K562 (cell line): ENCODE measurements at regions not wholly inside any gene's neighbourhood (a gene's known extent, or its start where the extent isn't known, plus 50 kb on each side); places are given as distances from the start of the nearest gene placed in this dataset.

Experiments
- ATAC-seq: fragments of 200-7000 bp; cut with Tn5 transposase; 3 replicates; pipeline ENCODE4 v1.9.1; 2020; ENCODE audit warnings: moderate library complexity
- BruUV-seq: library from RNA; stranded (reverse); fragments of 400-500 nt; replicated peaks from 2 replicates; lab custom pipeline; 2021; lab: Mats Ljungman, UMichigan
- CTCF ChIA-PET: fragments of 300-600 bp; formaldehyde crosslinking; extraction: SDS; loops from one replicate; lab custom pipeline; 2021; ENCODE audit warnings: low intra/inter-chr PET ratio; lab: Yijun Ruan, JAX
- POLR2A ChIA-PET: fragments of 300-600, 350-650 bp; sonication (Branson Sonifier 250); formaldehyde crosslinking; extraction: SDS; loops from one replicate; lab custom pipeline; 2021; ENCODE audit warnings: antibody characterized with exemption, inconsistent platforms; lab: Yijun Ruan, JAX
- DNase-seq, 4 experiments: peaks; one replicate each; pipeline versions ENCODE4 v3.0.0 to v3.0.0-alpha.2; 2011 to 2018; ENCODE audit warnings: low spot score in 3 of 4, mixed read lengths in 3 of 4; ENCODE audit errors: extremely low read depth in 1 of 4
- FAIRE-seq: peaks from 2 replicates; lab custom pipeline; 2011; peaks lifted over from hg19 to GRCh38; lab: Jason Lieb, UNC
- H2AFZ ChIP-seq: 2 replicates; pipeline ENCODE4 v1.6.0; 2011; ENCODE audit warnings: low read depth, low read length, control low read depth, inconsistent platforms
- H3K27ac ChIP-seq: fragments of 200-600 bp; 3 replicates; pipeline ENCODE4 v1.8.0; 2011; ENCODE audit warnings: low read depth, mild to moderate bottlenecking, control low read depth, inconsistent platforms, low read length, moderate library complexity, mixed read lengths; ENCODE audit errors: extremely low read depth
- H3K27me3 ChIP-seq, 2 experiments: fragments of 300-600 bp in 1 of 2; 2 replicates in 1 of 2; 3 replicates in 1 of 2; pipeline versions ENCODE4 v1.6.0 to v1.8.0; 2011; ENCODE audit warnings: inconsistent platforms in 2 of 2, low read length in 2 of 2, mild to moderate bottlenecking in 1 of 2, mixed read lengths in 1 of 2, moderate library complexity in 1 of 2; ENCODE audit not compliant: control insufficient read depth in 2 of 2, insufficient read depth in 2 of 2
- H3K36me3 ChIP-seq: fragments of 300-600 bp; 3 replicates; pipeline ENCODE4 v1.8.0; 2011; ENCODE audit warnings: mild to moderate bottlenecking, low read length, inconsistent platforms; ENCODE audit not compliant: control insufficient read depth, insufficient read depth
- H3K4me1 ChIP-seq, 2 experiments: fragments of 200-600 bp in 1 of 2; replicated peaks in 1 of 2; 2 replicates in 1 of 2; 3 replicates in 1 of 2; pipeline versions ENCODE4 v1.5.1 to v1.8.0; 2011; ENCODE audit warnings: inconsistent platforms in 2 of 2, low read length in 2 of 2, mild to moderate bottlenecking in 1 of 2, mixed read lengths in 1 of 2, moderate library complexity in 1 of 2; ENCODE audit not compliant: control insufficient read depth in 2 of 2, insufficient read depth in 2 of 2
- H3K4me2 ChIP-seq: 2 replicates; pipeline ENCODE4 v1.6.1; 2011; ENCODE audit warnings: low read length, control low read depth, inconsistent platforms, mixed read lengths; ENCODE audit not compliant: insufficient read depth
- H3K4me3 ChIP-seq: fragments of 200-600 bp; sonication (generic), shearing (Covaris generic); 2 replicates; pipeline ENCODE4 v1.5.1; 2016; ENCODE audit warnings: control low read depth, inconsistent platforms
- H3K79me2 ChIP-seq: fragments of 200-600 bp; 3 replicates; pipeline ENCODE4 v1.8.0; 2011; ENCODE audit warnings: low read length, inconsistent platforms; ENCODE audit not compliant: control insufficient read depth, insufficient read depth
- H3K9ac ChIP-seq, 2 experiments: 2 replicates each; pipeline versions ENCODE4 v1.6.0 to v1.6.1; 2011; ENCODE audit warnings: low read depth in 2 of 2, low read length in 2 of 2, control low read depth in 1 of 2, inconsistent platforms in 1 of 2, mild to moderate bottlenecking in 1 of 2, mixed read lengths in 1 of 2; ENCODE audit not compliant: insufficient read depth in 1 of 2
- H3K9me1 ChIP-seq: one replicate; pipeline ENCODE4 v1.6.0; 2011; ENCODE audit warnings: inconsistent platforms, mild to moderate bottlenecking, low read length, moderate library complexity; ENCODE audit not compliant: control insufficient read depth, insufficient read depth
- H3K9me3 ChIP-seq: replicated peaks from 2 replicates; pipeline ENCODE4 v1.5.1; 2011; ENCODE audit warnings: low read depth, low read length, inconsistent platforms; ENCODE audit not compliant: control insufficient read depth, insufficient read depth
- H4K20me1 ChIP-seq: replicated peaks from 2 replicates; pipeline ENCODE4 v1.6.1; 2011; ENCODE audit warnings: low read length, inconsistent platforms, mixed read lengths; ENCODE audit not compliant: control insufficient read depth, insufficient read depth
- CBX3 ChIP-seq, 2 experiments: IDR thresholded peaks; 1 replicate in 1 of 2; 2 replicates in 1 of 2; pipeline ENCODE4 v1.6.1; 2012; ENCODE audit warnings: inconsistent platforms in 2 of 2, low read length in 2 of 2, borderline replicate concordance in 1 of 2, control low read depth in 1 of 2
- CREBBP ChIP-seq: IDR thresholded peaks from one replicate; pipeline ENCODE4 v1.6.1; 2012; ENCODE audit warnings: low read depth, mild to moderate bottlenecking, control low read depth, inconsistent platforms, low read length
- FUS ChIP-seq: fragments of 200-400 bp; formaldehyde crosslinking; optimal IDR thresholded peaks from 2 replicates; pipeline ENCODE3; 2017; ENCODE audit warnings: low read depth, low read length
- SETDB1 ChIP-seq: IDR thresholded peaks from one replicate; pipeline ENCODE4 v1.6.1; 2012; ENCODE audit warnings: low read length, control low read depth, inconsistent platforms
- VEZF1 ChIP-seq: fragments of 200-800 bp; sonication (Bioruptor generic); IDR thresholded peaks from 2 replicates; pipeline ENCODE4 v1.6.1; 2017; ENCODE audit warnings: missing genetic modification characterization, missing compliant biosample characterization
- ZNF274 ChIP-seq: IDR thresholded peaks from 2 replicates; pipeline ENCODE4 v1.6.1; 2011; ENCODE audit warnings: low read depth, mild to moderate bottlenecking, low read length, moderate library complexity, borderline replicate concordance
- ZNF507 ChIP-seq: conservative IDR thresholded peaks from 2 replicates; pipeline ENCODE4 v1.6.1; 2017; ENCODE audit warnings: missing genetic modification characterization, missing compliant biosample characterization
- WGBS: fragments of 100-300 bp; shearing (Covaris generic); methylation state at CpG from one replicate; pipeline ENCODE4 v1.1.6; 2016; ENCODE audit warnings: low coverage, mixed read lengths; ENCODE audit not compliant: insufficient coverage; ENCODE audit errors: missing lambda C conversion rate; 5-methylcytosine and 5-hydroxymethylcytosine counted together
- in situ Hi-C: fragments of 300-500 bp; cut with MboI; formaldehyde crosslinking; loops from 4 replicates; pipeline ENCODE4 v1.15.0; 2018; ENCODE audit warnings: inconsistent platforms, mixed read lengths
- intact Hi-C: fragments of 100-400 bp; cut with micrococcal nuclease; formaldehyde crosslinking; loops from 2 replicates; pipeline ENCODE4 v1.14.2; 2022

DNA sequence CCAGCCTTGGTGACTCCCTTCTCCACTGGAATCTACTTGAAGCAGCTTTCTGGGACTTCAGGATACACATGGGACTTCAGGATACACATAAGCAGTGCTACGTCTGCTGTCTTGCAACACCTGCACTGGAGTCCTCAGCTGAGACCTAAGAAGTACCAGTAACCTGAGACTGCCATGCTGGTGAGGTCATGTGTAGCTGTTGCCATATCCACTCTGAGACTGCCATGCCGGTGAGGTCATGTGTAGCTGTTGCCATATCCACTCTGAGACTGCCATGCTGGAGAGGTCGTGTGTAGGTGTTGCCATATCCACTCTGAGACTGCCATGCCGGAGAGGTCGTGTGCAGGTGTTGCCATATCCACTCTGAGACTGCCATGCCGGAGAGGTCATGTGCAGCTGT lies 937.9 kb downstream of the EFNB2 start:
- intact Hi-C loops (no loop called here), in situ Hi-C loops (no loop called here)
- Histone ChIP-seq H3K36me3 (no peaks in the 10 kb centered on the region), H2AFZ (no peak overlapping the region), H3K4me2 (no peak overlapping the region), H3K27ac (no peak overlapping the region), H3K79me2 (no peaks in the 10 kb centered on the region), H3K4me3 (no peak overlapping the region), H3K27me3 (no peaks in the 10 kb centered on the region), H3K9me1 (no peaks in the 10 kb centered on the region), H3K4me1 (no peaks in the 10 kb centered on the region), H3K9ac (no peak overlapping the region), H4K20me1 (no peaks in the 10 kb centered on the region), H3K9me3 (no peaks in the 10 kb centered on the region)
- FAIRE-seq (no peak), DNase-seq (no peak), ATAC-seq (no peak)
- ChIA-PET CTCF (no interaction called here), POLR2A (no interaction called here)
- no TSS peak for BruUV-seq
- no peak for TF ChIP-seq CREBBP
- TF ChIP-seq ZNF507 (tag) = no peak
- TF ChIP-seq FUS = no peak
- no peak for TF ChIP-seq ZNF274
- no peak for TF ChIP-seq CBX3 (IDR thresholded peaks at IDR 0.05; ENCODE audit: borderline replicate concordance in 1 of 2, low read length in 2 of 2)
- TF ChIP-seq VEZF1 (CRISPR knock-in tag) = no peak
- TF ChIP-seq SETDB1 = no peak
- WGBS = 0% methylated on average over 1 of the region's 6 CpGs
